ENCODE measurements at regions not wholly inside any gene's neighbourhood (a gene's known extent, or its start where the extent isn't known, plus 50 kb on each side); places are given as distances from the start of the nearest gene placed in this dataset.

- no peak for TF ChIP-seq POLR2A (IDR thresholded peaks at IDR 0.05; ENCODE audit: low read length)
- TF ChIP-seq GATA1 (IDR thresholded peaks at IDR 0.05; ENCODE audit: low read depth, low read length), result no peak
Observed at GRCh38 chr18:61149786-61150185, 183.4 kb upstream of the CDH20 start.
